ENCODE measurements at regions not wholly inside any gene's neighbourhood (a gene's known extent, or its start where the extent isn't known, plus 50 kb on each side); places are given as distances from the start of the nearest gene placed in this dataset.

GRCh38 chr14:21960636-21961035, 287.0 kb upstream of the OR4E1 start:
- H3K27me3 ChIP-seq: no peaks in the 10 kb centered on the region
- H3K27ac ChIP-seq: no peak overlapping the region
- no peaks in the 10 kb centered on the region for H3K9me3 ChIP-seq
- TF ChIP-seq CTCF (IDR thresholded peaks at IDR 0.05): no peak
- intact Hi-C loops (cut with DNase I; ENCODE audit: low total_unique reads): no loop called here
- H3K4me3 ChIP-seq: no peak overlapping the region
- no peaks in the 10 kb centered on the region for H3K36me3 ChIP-seq
- no peak for DNase-seq
- no peaks in the 10 kb centered on the region for H3K4me1 ChIP-seq

GRCh38 chr14:21941885-21942284, 268.3 kb upstream of the OR4E1 start:
- Histone ChIP-seq H3K27ac (no peak overlapping the region), H3K4me1 (no peaks in the 10 kb centered on the region), H3K4me3 (no peak overlapping the region), H3K27me3 (no peaks in the 10 kb centered on the region), H3K9me3 (no peaks in the 10 kb centered on the region), H3K36me3 (no peaks in the 10 kb centered on the region)
- intact Hi-C loops (cut with DNase I; ENCODE audit: low total_unique reads): no loop called here
- TF ChIP-seq CTCF (IDR thresholded peaks at IDR 0.05): no peak
- no peak for DNase-seq

GRCh38 chr14:21940887-21941856, 267.6 kb upstream of the OR4E1 start:
- no peaks in the 10 kb centered on the region for H3K27me3 ChIP-seq
- intact Hi-C loops (cut with DNase I; ENCODE audit: low total_unique reads): no loop called here
- H3K9me3 ChIP-seq: no peaks in the 10 kb centered on the region
- no peak overlapping the region for H3K27ac ChIP-seq
- DNase-seq: no peak
- no peak overlapping the region for H3K4me3 ChIP-seq
- no peaks in the 10 kb centered on the region for H3K4me1 ChIP-seq
- H3K36me3 ChIP-seq: no peaks in the 10 kb centered on the region
- no peak for TF ChIP-seq CTCF (IDR thresholded peaks at IDR 0.05)

- no peak for DNase-seq
- H3K9me3 ChIP-seq: no peaks in the 10 kb centered on the region
- no peaks in the 10 kb centered on the region for H3K4me1 ChIP-seq
- no peaks in the 10 kb centered on the region for H3K36me3 ChIP-seq
- no peaks in the 10 kb centered on the region for H3K27me3 ChIP-seq
- no peak for TF ChIP-seq CTCF (IDR thresholded peaks at IDR 0.05)
- H3K4me3 ChIP-seq: no peak overlapping the region
- intact Hi-C loops (cut with DNase I; ENCODE audit: low total_unique reads): no loop called here
- H3K27ac ChIP-seq: no peak overlapping the region
These were observed 266.2 kb upstream of the OR4E1 start for GRCh38 chr14:21939836-21940235.

GRCh38 chr14:21937996-21938395, 264.4 kb upstream of the OR4E1 start:
- TF ChIP-seq CTCF (IDR thresholded peaks at IDR 0.05): no peak
- Histone ChIP-seq H3K9me3 (no peaks in the 10 kb centered on the region), H3K4me1 (no peaks in the 10 kb centered on the region), H3K27me3 (no peaks in the 10 kb centered on the region), H3K36me3 (no peaks in the 10 kb centered on the region), H3K4me3 (no peak overlapping the region), H3K27ac (no peak overlapping the region)
- no peak for DNase-seq
- intact Hi-C loops (cut with DNase I; ENCODE audit: low total_unique reads): no loop called here
